H1 (cell line): ENCODE measurements at regions not wholly inside any gene's neighbourhood (a gene's known extent, or its start where the extent isn't known, plus 50 kb on each side); places are given as distances from the start of the nearest gene placed in this dataset.

Source experiments
- CTCF ChIA-PET: fragments of 300-600 bp; sonication (Branson Sonifier 250); formaldehyde crosslinking; loops from one replicate; lab custom pipeline; 2021; ENCODE audit not compliant: partially characterized antibody; lab: Charles Lee
- POLR2A ChIA-PET: fragments of 300-600 bp; sonication (Branson Sonifier 250); formaldehyde crosslinking; loops from one replicate; lab custom pipeline; 2021; ENCODE audit warnings: inconsistent platforms; ENCODE audit not compliant: partially characterized antibody; lab: Charles Lee
- DNase-seq, 2 experiments: peaks; one replicate each; pipeline versions ENCODE4 v3.0.0 to v3.0.0-alpha.2; 2010 to 2022; ENCODE audit warnings: low spot score in 2 of 2, low read depth in 1 of 2, mixed read lengths in 1 of 2
- FAIRE-seq: peaks from 2 replicates; lab custom pipeline; 2011; peaks lifted over from hg19 to GRCh38; lab: Jason Lieb, UNC
- H2AFZ ChIP-seq: 2 replicates; pipeline ENCODE4 v1.8.1; 2012; ENCODE audit warnings: low read length, inconsistent platforms
- H2AK5ac ChIP-seq: 2 replicates; pipeline ENCODE4 v1.6.1; 2013; ENCODE audit warnings: low read depth, low read length
- H2BK120ac ChIP-seq: replicated peaks from 2 replicates; pipeline ENCODE3; 2013; ENCODE audit warnings: low read depth, low read length, inconsistent platforms
- H2BK12ac ChIP-seq: 2 replicates; pipeline ENCODE4 v1.6.1; 2013; ENCODE audit warnings: low read depth, low read length
- H2BK15ac ChIP-seq: 2 replicates; pipeline ENCODE4 v1.6.1; 2013; ENCODE audit warnings: low read length
- H2BK20ac ChIP-seq: 2 replicates; pipeline ENCODE4 v1.6.1; 2013; ENCODE audit warnings: low read length
- H2BK5ac ChIP-seq: 2 replicates; pipeline ENCODE4 v1.6.1; 2013; ENCODE audit warnings: low read depth, low read length
- H3K14ac ChIP-seq: 2 replicates; pipeline ENCODE4 v1.6.1; 2013; ENCODE audit warnings: inconsistent platforms; ENCODE audit not compliant: insufficient read length
- H3K18ac ChIP-seq: 2 replicates; pipeline ENCODE4 v1.6.1; 2013; ENCODE audit warnings: low read length; ENCODE audit errors: extremely low read depth
- H3K23ac ChIP-seq: 2 replicates; pipeline ENCODE4 v1.6.1; 2013; ENCODE audit warnings: inconsistent platforms; ENCODE audit not compliant: insufficient read length
- H3K23me2 ChIP-seq: 2 replicates; pipeline ENCODE4 v1.6.1; 2013; ENCODE audit warnings: low read depth, low read length
- H3K27ac ChIP-seq: 2 replicates; pipeline ENCODE4 v1.6.1; 2011; ENCODE audit warnings: low read depth, low read length, inconsistent platforms
- H3K27me3 ChIP-seq, 4 experiments: replicated peaks in 1 of 4; 1 replicate in 1 of 4; 2 replicates in 3 of 4; pipeline versions ENCODE4 v1.6.1 to v1.8.1; 2011 to 2013; ENCODE audit warnings: low read length in 3 of 4, mild to moderate bottlenecking in 3 of 4, inconsistent platforms in 2 of 4, mixed read lengths in 2 of 4, moderate library complexity in 1 of 4; ENCODE audit not compliant: control insufficient read depth in 3 of 4, insufficient read depth in 3 of 4; ENCODE audit errors: extremely low read depth in 1 of 4
- H3K36me3 ChIP-seq, 4 experiments: 2 replicates each; pipeline versions ENCODE4 v1.6.1 to v1.8.1; 2011 to 2013; ENCODE audit warnings: mild to moderate bottlenecking in 4 of 4, low read length in 3 of 4, moderate library complexity in 2 of 4, control low read depth in 1 of 4, inconsistent platforms in 1 of 4; ENCODE audit not compliant: insufficient read depth in 4 of 4, control insufficient read depth in 2 of 4
- H3K4ac ChIP-seq: replicated peaks from 2 replicates; pipeline ENCODE3; 2013; ENCODE audit warnings: low read length, low read depth, mixed read lengths, inconsistent platforms; ENCODE audit not compliant: insufficient read length
- H3K4me1 ChIP-seq, 4 experiments: replicated peaks in 1 of 4; 1 replicate in 1 of 4; 2 replicates in 3 of 4; pipeline versions ENCODE4 v1.6.1 to v1.8.1; 2011 to 2013; ENCODE audit warnings: low read length in 3 of 4, inconsistent platforms in 2 of 4, mixed read lengths in 1 of 4; ENCODE audit not compliant: insufficient read depth in 4 of 4, control insufficient read depth in 3 of 4
- H3K4me2 ChIP-seq, 2 experiments: 2 replicates each; pipeline versions ENCODE4 v1.6.1 to v1.8.1; 2011 to 2013; ENCODE audit warnings: low read depth in 2 of 2, low read length in 2 of 2, control low read depth in 1 of 2, inconsistent platforms in 1 of 2, mild to moderate bottlenecking in 1 of 2; ENCODE audit not compliant: insufficient read depth in 1 of 2
- H3K4me3 ChIP-seq, 4 experiments: fragments of 200-600, 300-600 bp in 1 of 4; sonication (generic), shearing (Covaris generic), sonication (Bioruptor Twin) in 1 of 4; 2 replicates each; pipeline versions ENCODE4 v1.5.1 to v1.8.1; 2011 to 2016; ENCODE audit warnings: low read length in 4 of 4, low read depth in 3 of 4, control low read depth in 2 of 4, inconsistent platforms in 2 of 4, mild to moderate bottlenecking in 2 of 4, mixed read lengths in 1 of 4, moderate library complexity in 1 of 4; ENCODE audit not compliant: insufficient read depth in 2 of 4; ENCODE audit errors: extremely low read depth in 1 of 4
- H3K56ac ChIP-seq: replicated peaks from 2 replicates; pipeline ENCODE3; 2013; ENCODE audit warnings: low read depth, mild to moderate bottlenecking, mixed read lengths, low read length, inconsistent platforms; ENCODE audit not compliant: insufficient read length
- H3K79me1 ChIP-seq: 2 replicates; pipeline ENCODE4 v1.6.1; 2013; ENCODE audit warnings: low read depth, low read length, control low read depth
- H3K79me2 ChIP-seq, 2 experiments: 2 replicates each; pipeline versions ENCODE4 v1.6.1 to v1.8.1; 2012 to 2013; ENCODE audit warnings: low read length in 2 of 2, mild to moderate bottlenecking in 2 of 2, inconsistent platforms in 1 of 2; ENCODE audit not compliant: insufficient read depth in 2 of 2, control insufficient read depth in 1 of 2
- H3K9ac ChIP-seq, 4 experiments: replicated peaks in 1 of 4; 1 replicate in 1 of 4; 2 replicates in 3 of 4; pipeline versions ENCODE4 v1.6.1 to v1.8.1; 2011 to 2013; ENCODE audit warnings: low read depth in 3 of 4, low read length in 3 of 4, control low read depth in 2 of 4, mild to moderate bottlenecking in 2 of 4, moderate library complexity in 2 of 4, inconsistent platforms in 1 of 4; ENCODE audit errors: extremely low read depth in 1 of 4
- H3K9me3 ChIP-seq, 2 experiments: 2 replicates each; pipeline versions ENCODE4 v1.6.1 to v1.8.1; 2012 to 2013; ENCODE audit warnings: mild to moderate bottlenecking in 2 of 2, moderate library complexity in 2 of 2, control low read depth in 1 of 2, inconsistent platforms in 1 of 2, low read depth in 1 of 2, low read length in 1 of 2, mixed read lengths in 1 of 2; ENCODE audit not compliant: insufficient read depth in 2 of 2
- H4K20me1 ChIP-seq, 2 experiments: replicated peaks in 1 of 2; 2 replicates each; pipeline versions ENCODE3 to v1.8.1; 2011 to 2013; ENCODE audit warnings: inconsistent platforms in 2 of 2, low read length in 2 of 2, mild to moderate bottlenecking in 1 of 2; ENCODE audit not compliant: insufficient read depth in 2 of 2, control insufficient read depth in 1 of 2
- H4K5ac ChIP-seq: 2 replicates; pipeline ENCODE4 v1.6.1; 2013; ENCODE audit warnings: low read length, low read depth, mixed read lengths, inconsistent platforms; ENCODE audit not compliant: insufficient read length
- H4K8ac ChIP-seq: 2 replicates; pipeline ENCODE4 v1.8.0; 2013; ENCODE audit warnings: mild to moderate bottlenecking, moderate library complexity, low read length, inconsistent platforms; ENCODE audit not compliant: insufficient read depth; ENCODE audit errors: extremely low read depth
- H4K91ac ChIP-seq: replicated peaks from 2 replicates; pipeline ENCODE3; 2013; ENCODE audit warnings: low read length, mixed read lengths, inconsistent platforms; ENCODE audit not compliant: insufficient read length
- CBX8 ChIP-seq: fragments of 300-800, 300-1000 bp; sonication (generic); IDR thresholded peaks from 2 replicates; pipeline ENCODE4 v1.7.1; 2016; ENCODE audit warnings: low read depth, low read length, borderline replicate concordance
- CHD1 ChIP-seq: IDR thresholded peaks from 2 replicates; pipeline ENCODE4 v1.6.1; 2012; ENCODE audit warnings: low read depth, low read length, improper control_type of control experiment
- TAF7 ChIP-seq: optimal IDR thresholded peaks from 2 replicates; pipeline ENCODE3; 2011; ENCODE audit warnings: low read depth, mild to moderate bottlenecking, inconsistent platforms, low read length, moderate library complexity, borderline replicate concordance
- WGBS, 2 experiments: shearing (Covaris generic) in 1 of 2; methylation state at CpG; one replicate each; pipeline versions ENCODE4 v1.1.6 to v1.1.7; 2013 to 2015; ENCODE audit warnings: low lambda C conversion rate in 2 of 2, mixed read lengths in 2 of 2, inconsistent platforms in 1 of 2, low coverage in 1 of 2, missing lambda C conversion rate in 1 of 2; ENCODE audit not compliant: insufficient replicate concordance in 2 of 2, insufficient coverage in 1 of 2, insufficient read length in 1 of 2; ENCODE audit errors: extremely low coverage in 1 of 2, missing lambda C conversion rate in 1 of 2; 5-methylcytosine and 5-hydroxymethylcytosine counted together

GRCh38 chr7:79778786-79779770 is 325.6 kb upstream of the MAGI2 start:
- Histone ChIP-seq H3K23me2 (no peaks in the 10 kb centered on the region), H4K5ac (no peak overlapping the region), H3K23ac (no peak overlapping the region), H3K9me3 (no peaks in the 10 kb centered on the region), H3K4ac (no peak overlapping the region), H3K14ac (no peak overlapping the region), H3K27me3 (no peaks in the 10 kb centered on the region), H4K20me1 (no peaks in the 10 kb centered on the region), H3K79me1 (no peaks in the 10 kb centered on the region), H2BK15ac (no peak overlapping the region), H3K4me2 (no peak overlapping the region), H2AFZ (no peak overlapping the region), H3K79me2 (no peaks in the 10 kb centered on the region), H4K91ac (no peak overlapping the region), H3K4me1 (no peaks in the 10 kb centered on the region), H3K4me3 (no peak overlapping the region), H2AK5ac (no peak overlapping the region), H2BK12ac (no peak overlapping the region), H3K36me3 (no peaks in the 10 kb centered on the region), H4K8ac (no peak overlapping the region), H3K9ac (no peak overlapping the region)
- ChIA-PET POLR2A (no interaction called here), CTCF (no interaction called here)
- FAIRE-seq (no peak), DNase-seq (no peak)
- WGBS, 2 experiments: 92% methylated on average over 9 of the region's 9 CpGs; no CpG with 5 or more reads in 1 of the 2 experiments
- TF ChIP-seq TAF7 (no peak), CHD1 (no peak), CBX8 (no peak)
- TF ChIP-seq, all 59 proteins: peak for 0
- Histone ChIP-seq H2BK5ac (no peak overlapping the region), H3K18ac (no peak overlapping the region), H3K27ac (no peak overlapping the region), H2BK20ac (no peak overlapping the region), H3K56ac (no peak overlapping the region), H2BK120ac (no peak overlapping the region)
